Mucosa of descending colon (tissue), 3 donors: ENCODE measurements at regions not wholly inside any gene's neighbourhood (a gene's known extent, or its start where the extent isn't known, plus 50 kb on each side); places are given as distances from the start of the nearest gene placed in this dataset.

Experiments used
- ATAC-seq: fragments of 200-7000 bp; cut with Tn5 transposase; one replicate; pipeline ENCODE4 v1.9.1; 2020; ENCODE audit warnings: mild to moderate bottlenecking, moderate library complexity
- DNase-seq, 3 donors: peaks; one replicate each; pipeline ENCODE4 v3.0.0-alpha.2; 2020
- H3K36me3 ChIP-seq: fragments of 200-600 bp; one replicate; pipeline ENCODE4 v1.8.0; 2021; ENCODE audit warnings: low read depth, mild to moderate bottlenecking
- H3K4me1 ChIP-seq: fragments of 200-600 bp; one replicate; pipeline ENCODE4 v1.8.0; 2021; ENCODE audit warnings: low read depth, mild to moderate bottlenecking
- H3K4me3 ChIP-seq: fragments of 200-600 bp; one replicate; pipeline ENCODE4 v1.8.0; 2021; ENCODE audit warnings: mild to moderate bottlenecking
- H3K9me3 ChIP-seq: fragments of 200-600 bp; one replicate; pipeline ENCODE4 v1.8.0; 2021; ENCODE audit warnings: mild to moderate bottlenecking
- intact Hi-C, 2 donors: fragments of 100-400 bp; cut with DNase I in 1 of 2; cut with micrococcal nuclease in 1 of 2; formaldehyde crosslinking; loops; one replicate each; pipeline versions ENCODE4 v1.11.0 to v1.11.1; 2022; cut with DNase I, micrococcal nuclease
- TF ChIP-seq, protein P1 (sequence below): fragments of 200-600 bp; IDR thresholded peaks from one replicate; pipeline ENCODE4 v1.8.0; 2022; ENCODE audit warnings: antibody characterized with exemption, mild to moderate bottlenecking
- donor health status: DM: no; HTN: no; CAD: no; lungs with moderate emphysema.
- donor health status: DM: no; HTN: no; CAD: no.
- donor health status: DM: no; HTN: yes; CAD: no.

DNA sequence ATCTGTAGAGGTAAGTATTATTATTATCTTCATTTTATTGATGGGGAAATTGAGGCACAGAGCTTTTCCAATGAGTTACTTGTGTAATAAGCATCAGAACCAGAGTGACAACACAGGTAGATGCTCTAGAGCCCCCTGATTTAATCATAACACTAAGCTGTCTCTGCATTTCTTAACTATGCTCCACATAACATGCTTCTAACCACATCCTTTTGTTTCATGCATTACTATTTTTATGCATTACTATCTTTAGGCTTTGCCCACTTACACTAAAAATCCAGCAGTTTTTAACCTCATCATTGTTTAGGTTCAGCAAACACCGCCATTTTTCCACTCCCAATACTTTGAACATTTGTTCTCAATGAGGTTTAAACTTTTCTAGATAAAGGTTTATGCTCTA is 1900.8 kb upstream of the PCDH10 start:
- Histone ChIP-seq H3K4me3 (no peak overlapping the region), H3K36me3 (no peaks in the 10 kb centered on the region), H3K4me1 (no peaks in the 10 kb centered on the region), H3K9me3 (no peaks in the 10 kb centered on the region)
- intact Hi-C loops = no loop called here
- no peak for DNase-seq
- TF ChIP-seq, protein P1, sequence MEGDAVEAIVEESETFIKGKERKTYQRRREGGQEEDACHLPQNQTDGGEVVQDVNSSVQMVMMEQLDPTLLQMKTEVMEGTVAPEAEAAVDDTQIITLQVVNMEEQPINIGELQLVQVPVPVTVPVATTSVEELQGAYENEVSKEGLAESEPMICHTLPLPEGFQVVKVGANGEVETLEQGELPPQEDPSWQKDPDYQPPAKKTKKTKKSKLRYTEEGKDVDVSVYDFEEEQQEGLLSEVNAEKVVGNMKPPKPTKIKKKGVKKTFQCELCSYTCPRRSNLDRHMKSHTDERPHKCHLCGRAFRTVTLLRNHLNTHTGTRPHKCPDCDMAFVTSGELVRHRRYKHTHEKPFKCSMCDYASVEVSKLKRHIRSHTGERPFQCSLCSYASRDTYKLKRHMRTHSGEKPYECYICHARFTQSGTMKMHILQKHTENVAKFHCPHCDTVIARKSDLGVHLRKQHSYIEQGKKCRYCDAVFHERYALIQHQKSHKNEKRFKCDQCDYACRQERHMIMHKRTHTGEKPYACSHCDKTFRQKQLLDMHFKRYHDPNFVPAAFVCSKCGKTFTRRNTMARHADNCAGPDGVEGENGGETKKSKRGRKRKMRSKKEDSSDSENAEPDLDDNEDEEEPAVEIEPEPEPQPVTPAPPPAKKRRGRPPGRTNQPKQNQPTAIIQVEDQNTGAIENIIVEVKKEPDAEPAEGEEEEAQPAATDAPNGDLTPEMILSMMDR = no peak
- ATAC-seq = no peak

DNA sequence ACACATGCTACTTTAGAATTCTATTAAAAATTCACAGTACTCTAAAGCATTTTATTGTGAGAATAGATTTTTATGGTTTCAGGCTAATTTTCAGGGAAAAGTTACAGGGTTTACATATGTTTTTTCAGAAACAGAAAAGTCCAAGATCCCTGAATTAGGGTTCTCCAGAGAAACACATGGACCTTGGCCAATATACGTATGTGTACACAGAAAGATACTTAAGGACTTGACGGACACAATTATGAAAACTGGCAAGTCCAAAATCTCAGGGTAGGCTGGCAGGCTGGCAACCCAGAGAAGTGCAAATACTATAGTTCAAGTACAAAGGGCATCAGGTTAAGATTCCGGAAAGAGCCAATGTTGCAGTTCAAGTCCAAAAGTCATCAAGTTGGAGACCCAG is 1897.8 kb upstream of the PCDH10 start:
- Histone ChIP-seq H3K9me3 (no peaks in the 10 kb centered on the region), H3K4me3 (no peak overlapping the region), H3K4me1 (no peaks in the 10 kb centered on the region), H3K36me3 (no peaks in the 10 kb centered on the region)
- intact Hi-C loops = no loop called here
- TF ChIP-seq, protein P1 = no peak
- DNase-seq (no peak), ATAC-seq (no peak)

- intact Hi-C loops = no loop called here
- ATAC-seq = no peak
- H3K4me3 ChIP-seq = no peak overlapping the region
- no peak for DNase-seq
- H3K36me3 ChIP-seq = no peaks in the 10 kb centered on the region
- no peaks in the 10 kb centered on the region for H3K4me1 ChIP-seq
- TF ChIP-seq, protein P1 = no peak
- H3K9me3 ChIP-seq = no peaks in the 10 kb centered on the region
Observed at GRCh38 chr4:131257241-131257640, 1891.9 kb upstream of the PCDH10 start.

DNA sequence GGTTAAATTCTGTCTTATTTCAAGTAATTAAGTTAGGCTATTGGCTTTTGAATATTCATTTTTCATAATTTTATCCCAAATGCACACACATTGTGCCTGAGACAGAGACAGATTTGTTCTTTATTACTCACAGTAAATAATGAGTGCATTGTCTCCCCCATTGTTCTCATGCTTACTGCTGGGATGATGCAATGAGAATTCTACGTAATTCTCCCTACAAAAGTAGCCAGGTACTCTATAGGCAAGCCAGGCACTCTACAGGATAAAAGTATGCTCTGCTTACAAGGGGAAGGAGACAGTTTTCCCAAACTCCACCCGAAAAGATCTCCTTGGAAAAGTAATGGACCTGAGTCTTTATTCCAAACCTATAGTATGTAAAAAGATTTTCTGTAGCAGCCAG is 1890.7 kb upstream of the PCDH10 start:
- no peak overlapping the region for H3K4me3 ChIP-seq
- intact Hi-C loops = no loop called here
- TF ChIP-seq, protein P1 = no peak
- ATAC-seq = no peak
- H3K9me3 ChIP-seq = no peaks in the 10 kb centered on the region
- no peak for DNase-seq
- H3K36me3 ChIP-seq = no peaks in the 10 kb centered on the region
- H3K4me1 ChIP-seq = no peaks in the 10 kb centered on the region

DNA sequence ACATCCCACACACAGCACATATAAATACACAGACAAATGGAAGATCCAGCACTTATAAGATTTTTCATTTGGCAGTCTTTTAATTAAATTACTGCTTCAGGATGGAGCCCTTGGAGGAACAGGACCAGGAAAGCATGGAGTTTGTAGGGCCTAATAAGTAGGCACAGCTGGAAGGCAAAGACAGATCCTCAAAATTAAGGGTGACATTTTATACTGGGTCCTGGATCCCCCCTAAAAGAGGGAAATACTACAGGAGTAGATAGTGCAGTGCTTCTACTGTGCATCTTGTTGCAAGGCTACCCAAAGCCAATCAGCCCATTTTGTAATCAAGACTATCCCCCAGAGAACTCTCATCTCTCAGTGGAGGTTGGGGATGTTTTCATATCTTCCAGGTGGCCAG is 1860.7 kb upstream of the PCDH10 start:
- Histone ChIP-seq H3K4me3 (no peak overlapping the region), H3K36me3 (no peaks in the 10 kb centered on the region), H3K4me1 (no peaks in the 10 kb centered on the region), H3K9me3 (peaks cover 28% of the 10 kb centered on the region)
- TF ChIP-seq, protein P1 = no peak
- ATAC-seq (no peak), DNase-seq (no peak)
- intact Hi-C loops = no loop called here

DNA sequence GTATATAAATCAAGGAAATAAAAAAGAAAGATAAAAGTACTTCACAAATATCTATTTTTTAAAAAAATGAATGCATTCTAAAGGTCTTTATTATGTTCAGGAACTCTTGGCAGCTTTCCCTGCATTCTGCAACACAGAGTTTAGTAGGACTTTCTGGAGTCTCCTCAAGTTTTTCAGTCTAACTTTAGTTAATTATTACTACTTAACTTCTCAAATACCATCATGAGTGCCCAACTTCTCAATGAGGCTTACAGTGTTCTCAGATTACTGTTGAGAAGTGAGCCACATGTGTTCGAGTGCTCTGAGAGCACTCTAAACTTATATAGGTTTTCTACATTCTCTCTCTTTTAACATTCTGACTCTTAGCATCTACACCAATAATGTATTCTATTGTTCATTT is 1852.9 kb upstream of the PCDH10 start:
- Histone ChIP-seq H3K9me3 (peaks cover 5% of the 10 kb centered on the region), H3K4me3 (no peak overlapping the region), H3K4me1 (no peaks in the 10 kb centered on the region), H3K36me3 (no peaks in the 10 kb centered on the region)
- intact Hi-C loops = no loop called here
- TF ChIP-seq, protein P1 = no peak
- DNase-seq = no peak
- ATAC-seq = no peak
